Endothelial cell of umbilical vein (primary cell): ENCODE measurements at regions not wholly inside any gene's neighbourhood (a gene's known extent, or its start where the extent isn't known, plus 50 kb on each side); places are given as distances from the start of the nearest gene placed in this dataset.

Experiments
- BruUV-seq: library from RNA; stranded (reverse); fragments of 400-500 nt; replicated peaks from 2 replicates; lab custom pipeline; 2021; lab: Mats Ljungman, UMichigan
- CTCF ChIA-PET: fragments of 300-600, 350-600 bp; sonication (Branson Sonifier 250); formaldehyde crosslinking; loops from one replicate; lab custom pipeline; 2021; ENCODE audit warnings: antibody characterized with exemption, inconsistent platforms; lab: Charles Lee
- POLR2A ChIA-PET: fragments of 300-600, 350-600 bp; sonication (Branson Sonifier 250); formaldehyde crosslinking; loops from one replicate; lab custom pipeline; 2021; ENCODE audit warnings: antibody characterized with exemption, inconsistent platforms; lab: Charles Lee
- DNase-seq: peaks from one replicate; pipeline ENCODE4 v3.0.0-alpha.2; 2011; ENCODE audit warnings: low read depth, low spot score
- FAIRE-seq: peaks from 2 replicates; lab custom pipeline; 2011; peaks lifted over from hg19 to GRCh38; lab: Jason Lieb, UNC
- H2AFZ ChIP-seq: 2 replicates; pipeline ENCODE4 v1.6.0; 2012; ENCODE audit warnings: low read depth, low read length, control low read depth, inconsistent platforms
- H3K27ac ChIP-seq: 2 replicates; pipeline ENCODE4 v1.5.1; 2011; ENCODE audit warnings: low read depth, mild to moderate bottlenecking, control low read depth, low read length, moderate library complexity; ENCODE audit not compliant: insufficient read depth
- H3K27me3 ChIP-seq, 2 experiments: 2 replicates each; pipeline versions ENCODE4 v1.6.0 to v1.6.1; 2011; ENCODE audit warnings: low read length in 2 of 2, mixed read lengths in 1 of 2; ENCODE audit not compliant: control insufficient read depth in 2 of 2, insufficient read depth in 2 of 2
- H3K36me3 ChIP-seq, 2 experiments: 2 replicates in 1 of 2; 3 replicates in 1 of 2; pipeline ENCODE4 v1.5.1; 2011; ENCODE audit warnings: low read length in 2 of 2, mild to moderate bottlenecking in 1 of 2, moderate library complexity in 1 of 2; ENCODE audit not compliant: control insufficient read depth in 2 of 2, insufficient read depth in 2 of 2; ENCODE audit errors: extremely low read depth in 1 of 2
- H3K4me1 ChIP-seq: 3 replicates; pipeline ENCODE4 v1.5.1; 2011; ENCODE audit warnings: mild to moderate bottlenecking, low read length; ENCODE audit not compliant: control insufficient read depth, insufficient read depth; ENCODE audit errors: extremely low read depth
- H3K4me2 ChIP-seq: 2 replicates; pipeline ENCODE4 v1.6.1; 2011; ENCODE audit warnings: low read length, control low read depth, mixed read lengths; ENCODE audit not compliant: insufficient read depth
- H3K4me3 ChIP-seq, 3 experiments: fragments of 200-600 bp in 1 of 3; sonication (generic), shearing (Covaris generic) in 1 of 3; replicated peaks in 1 of 3; 2 replicates each; pipeline ENCODE4 v1.5.1; 2011 to 2016; ENCODE audit warnings: control low read depth in 3 of 3, low read length in 3 of 3, mild to moderate bottlenecking in 2 of 3, inconsistent platforms in 1 of 3, low read depth in 1 of 3, moderate library complexity in 1 of 3; ENCODE audit not compliant: insufficient read depth in 1 of 3
- H3K79me2 ChIP-seq: 2 replicates; pipeline ENCODE4 v1.6.0; 2012; ENCODE audit warnings: low read length, inconsistent platforms; ENCODE audit not compliant: control insufficient read depth, insufficient read depth
- H3K9ac ChIP-seq: replicated peaks from 2 replicates; pipeline ENCODE3; 2011; ENCODE audit warnings: low read length, control low read depth; ENCODE audit not compliant: insufficient read depth; ENCODE audit errors: extremely low read depth
- H3K9me1 ChIP-seq: replicated peaks from 3 replicates; pipeline ENCODE4 v1.6.0; 2011; ENCODE audit warnings: mild to moderate bottlenecking, low read length; ENCODE audit not compliant: control insufficient read depth, insufficient read depth; ENCODE audit errors: extremely low read depth
- H3K9me3 ChIP-seq: replicated peaks from 2 replicates; pipeline ENCODE4 v1.5.1; 2012; ENCODE audit warnings: low read length, inconsistent platforms; ENCODE audit not compliant: control insufficient read depth, insufficient read depth
- H4K20me1 ChIP-seq: replicated peaks from 2 replicates; pipeline ENCODE3; 2011; ENCODE audit warnings: mild to moderate bottlenecking, low read length; ENCODE audit not compliant: control insufficient read depth, insufficient read depth; ENCODE audit errors: extremely low read depth
- EZH2 ChIP-seq: IDR thresholded peaks from 2 replicates; pipeline ENCODE4 v1.6.1; 2012; ENCODE audit warnings: borderline replicate concordance, low read depth, mild to moderate bottlenecking, moderate library complexity, low read length, inconsistent platforms; ENCODE audit not compliant: severe bottlenecking
- FOS ChIP-seq: IDR thresholded peaks from 2 replicates; pipeline ENCODE4 v1.6.1; 2011; ENCODE audit warnings: mild to moderate bottlenecking, low read length, moderate library complexity, borderline replicate concordance; ENCODE audit not compliant: insufficient read depth
- GATA2 ChIP-seq: IDR thresholded peaks from 2 replicates; pipeline ENCODE4 v1.7.0; 2011; ENCODE audit warnings: low read depth, mild to moderate bottlenecking, moderate library complexity, mixed read lengths, low read length; ENCODE audit not compliant: insufficient read length, insufficient read depth
- JUN ChIP-seq: IDR thresholded peaks from 2 replicates; pipeline ENCODE4 v1.6.1; 2011; ENCODE audit warnings: borderline replicate concordance, low read depth; ENCODE audit not compliant: insufficient read length, insufficient read depth
- MYC ChIP-seq: IDR thresholded peaks from one replicate; pipeline ENCODE4 v1.6.1; 2011; ENCODE audit warnings: mild to moderate bottlenecking, low read depth, low read length
- POLR2A ChIP-seq: IDR thresholded peaks from 2 replicates; pipeline ENCODE4 v1.6.1; 2012; ENCODE audit warnings: low read depth, mild to moderate bottlenecking, control low read depth, low read length
- POLR2AphosphoS5 ChIP-seq: IDR thresholded peaks from 2 replicates; pipeline ENCODE4 v1.6.1; 2012; ENCODE audit warnings: low read depth, mild to moderate bottlenecking, control low read depth, low read length, moderate library complexity; ENCODE audit not compliant: insufficient read depth
- dilution Hi-C: fragments of 300-500 bp; cut with MboI; formaldehyde crosslinking; loops from one replicate; pipeline ENCODE4 v1.15.0; 2019; ENCODE audit warnings: low sequenced_read_pairs; ENCODE audit not compliant: extremely low pct_ligation_motif_present
- intact Hi-C: fragments of 100-400 bp; cut with micrococcal nuclease; formaldehyde crosslinking; loops from one replicate; pipeline ENCODE4 v1.10.0; 2022
- TF ChIP-seq, protein P1 (sequence below), 2 donors: IDR thresholded peaks; 1 replicate in 1 of 2; 2 replicates in 1 of 2; pipeline ENCODE4 v1.5.1; 2011; ENCODE audit warnings: low read length in 2 of 2, mild to moderate bottlenecking in 2 of 2, moderate library complexity in 2 of 2, control low read depth in 1 of 2, inconsistent platforms in 1 of 2, low read depth in 1 of 2; ENCODE audit not compliant: insufficient read depth in 1 of 2; ENCODE audit errors: extremely low read depth in 1 of 2
- TF ChIP-seq, protein P2 (sequence below): IDR thresholded peaks from 2 replicates; pipeline ENCODE4 v1.6.1; 2011; ENCODE audit not compliant: insufficient read depth, insufficient read length

DNA sequence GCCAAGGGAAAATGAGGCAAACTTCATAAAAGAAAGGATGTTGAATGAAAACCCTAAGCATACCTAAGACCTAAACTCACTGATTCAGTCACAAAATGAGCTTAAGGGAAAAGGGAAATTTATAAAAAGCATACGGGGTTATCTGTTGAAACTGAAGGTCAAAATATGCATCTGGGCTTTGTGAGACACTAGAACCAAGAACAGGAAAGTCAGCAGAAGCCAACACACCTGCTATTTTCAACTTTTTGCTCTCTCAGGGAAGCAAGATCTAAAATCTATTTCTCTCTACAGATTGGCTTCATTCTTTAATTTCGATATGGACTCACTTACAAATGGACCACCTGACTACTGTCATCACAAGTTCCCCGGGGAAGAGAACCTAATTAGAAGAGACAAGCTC, 338.6 kb upstream of the NECTIN3 start:
- POLR2A ChIA-PET, result no interaction called here
- no peak overlapping the region for H3K4me3 ChIP-seq
- no peak for TF ChIP-seq POLR2AphosphoS5
- TF ChIP-seq FOS, result no peak
- no peak for TF ChIP-seq MYC
- no peak for TF ChIP-seq JUN
- no peak for TF ChIP-seq POLR2A
- TF ChIP-seq, protein P1, sequence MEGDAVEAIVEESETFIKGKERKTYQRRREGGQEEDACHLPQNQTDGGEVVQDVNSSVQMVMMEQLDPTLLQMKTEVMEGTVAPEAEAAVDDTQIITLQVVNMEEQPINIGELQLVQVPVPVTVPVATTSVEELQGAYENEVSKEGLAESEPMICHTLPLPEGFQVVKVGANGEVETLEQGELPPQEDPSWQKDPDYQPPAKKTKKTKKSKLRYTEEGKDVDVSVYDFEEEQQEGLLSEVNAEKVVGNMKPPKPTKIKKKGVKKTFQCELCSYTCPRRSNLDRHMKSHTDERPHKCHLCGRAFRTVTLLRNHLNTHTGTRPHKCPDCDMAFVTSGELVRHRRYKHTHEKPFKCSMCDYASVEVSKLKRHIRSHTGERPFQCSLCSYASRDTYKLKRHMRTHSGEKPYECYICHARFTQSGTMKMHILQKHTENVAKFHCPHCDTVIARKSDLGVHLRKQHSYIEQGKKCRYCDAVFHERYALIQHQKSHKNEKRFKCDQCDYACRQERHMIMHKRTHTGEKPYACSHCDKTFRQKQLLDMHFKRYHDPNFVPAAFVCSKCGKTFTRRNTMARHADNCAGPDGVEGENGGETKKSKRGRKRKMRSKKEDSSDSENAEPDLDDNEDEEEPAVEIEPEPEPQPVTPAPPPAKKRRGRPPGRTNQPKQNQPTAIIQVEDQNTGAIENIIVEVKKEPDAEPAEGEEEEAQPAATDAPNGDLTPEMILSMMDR (IDR thresholded peaks at IDR 0.05; ENCODE audit: extremely low read depth in 1 of 2, insufficient read depth in 1 of 2, low read depth in 1 of 2, low read length in 2 of 2), result no peak
- no peak for TF ChIP-seq EZH2
- no peak for TF ChIP-seq GATA2
- TF ChIP-seq, protein P2, sequence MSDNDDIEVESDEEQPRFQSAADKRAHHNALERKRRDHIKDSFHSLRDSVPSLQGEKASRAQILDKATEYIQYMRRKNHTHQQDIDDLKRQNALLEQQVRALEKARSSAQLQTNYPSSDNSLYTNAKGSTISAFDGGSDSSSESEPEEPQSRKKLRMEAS, result no peak
- no peaks in the 10 kb centered on the region for H3K4me1 ChIP-seq
- DNase-seq, result no peak
- H3K9me1 ChIP-seq, result no peaks in the 10 kb centered on the region
- H3K9me3 ChIP-seq, result no peaks in the 10 kb centered on the region
- no peaks in the 10 kb centered on the region for H3K27me3 ChIP-seq
- no TSS peak for BruUV-seq
- FAIRE-seq, result no peak
- CTCF ChIA-PET, result interaction anchor here (1.1 kb wide), 2 partner anchors 9 to 15 kb away, joined by 3 to 4 read pairs; no protein-coding TSS in a partner anchor
- no peak overlapping the region for H2AFZ ChIP-seq
- dilution Hi-C loops, result no loop called here
- H3K79me2 ChIP-seq, result no peaks in the 10 kb centered on the region
- intact Hi-C loops, result no loop called here
- H3K36me3 ChIP-seq, result no peaks in the 10 kb centered on the region
- no peak overlapping the region for H3K27ac ChIP-seq
- H4K20me1 ChIP-seq, result no peaks in the 10 kb centered on the region
- H3K9ac ChIP-seq, result no peak overlapping the region
- no peak overlapping the region for H3K4me2 ChIP-seq
